ENCODE measurements at regions not wholly inside any gene's neighbourhood (a gene's known extent, or its start where the extent isn't known, plus 50 kb on each side); places are given as distances from the start of the nearest gene placed in this dataset.
"Not testable (repeated sequence)": the region's sequence is repeated elsewhere in the genome, so short reads cannot be mapped to it uniquely, and the experiment has no call there.

DNA sequence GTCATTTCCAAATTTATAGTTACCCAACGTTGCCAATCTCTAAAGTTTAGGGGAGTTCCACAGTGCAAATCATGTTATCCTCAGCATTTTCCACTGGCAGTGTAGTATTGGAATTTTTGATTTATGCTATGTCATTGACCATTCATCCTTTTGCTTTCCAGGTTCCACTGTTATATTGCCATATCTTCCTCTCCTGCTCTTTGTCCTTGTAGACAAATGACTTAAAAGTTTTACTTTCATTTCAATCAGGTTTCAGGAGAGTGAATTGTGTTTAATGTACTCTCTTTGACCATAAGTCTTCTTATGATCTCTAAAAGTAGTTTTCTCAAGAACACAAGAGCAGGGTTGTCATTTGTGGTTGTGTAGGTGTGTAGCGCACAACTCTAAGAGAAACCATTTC is 274.6 kb downstream of the COG6 start:
- no CpG with 5 or more reads among the region's 2 CpGs for WGBS, 2 donors (ENCODE audit: extremely low coverage in 2 of 2, insufficient read length in 2 of 2, insufficient replicate concordance in 1 of 2)
- peaks cover 2 to 14% of the 10 kb centered on the region in 2 donors for H3K9me3 ChIP-seq (replicated peaks in 1 of 2; ENCODE audit: control insufficient read depth in 2 of 2, insufficient read depth in 1 of 2, low read depth in 1 of 2, low read length in 2 of 2)
- H3K4me1 ChIP-seq (ENCODE audit: control insufficient read depth in 2 of 2, insufficient read depth in 1 of 2, low read depth in 1 of 2, low read length in 2 of 2), result no peaks in the 10 kb centered on the region
- H3K4ac ChIP-seq (ENCODE audit: low read length), result no peak overlapping the region
- no peak overlapping the region for H3K27ac ChIP-seq (replicated peaks; ENCODE audit: low read length)
- H3K23ac ChIP-seq (ENCODE audit: low read depth, low read length, poor library complexity), result no peak overlapping the region
- no peak overlapping the region for H3K4me3 ChIP-seq (ENCODE audit: low read length in 2 of 2)
- no peaks in the 10 kb centered on the region for H3K36me3 ChIP-seq (replicated peaks in 1 of 2; ENCODE audit: control insufficient read depth in 2 of 2, insufficient read depth in 2 of 2, low read length in 2 of 2)
- H2BK12ac ChIP-seq (ENCODE audit: low read length), result no peak overlapping the region
- no peaks in the 10 kb centered on the region for H3K79me1 ChIP-seq (ENCODE audit: low read depth, low read length)
- no peak overlapping the region for H4K8ac ChIP-seq (ENCODE audit: low read depth, low read length)
- no peak overlapping the region for H3K14ac ChIP-seq (ENCODE audit: low read length)
- no peak overlapping the region for H3K9ac ChIP-seq (ENCODE audit: low read depth, low read length, poor library complexity)
- no peak overlapping the region for H4K91ac ChIP-seq (ENCODE audit: low read depth, low read length, poor library complexity)
- H3K4me2 ChIP-seq (ENCODE audit: insufficient read depth, low read length, poor library complexity, severe bottlenecking), result no peak overlapping the region
- no peak overlapping the region for H2AFZ ChIP-seq (ENCODE audit: low read length)
- no peak overlapping the region for H2AK5ac ChIP-seq (ENCODE audit: low read depth, low read length)
- H3K18ac ChIP-seq (ENCODE audit: low read length), result no peak overlapping the region
- no peak overlapping the region for H2BK120ac ChIP-seq (ENCODE audit: low read depth, low read length)
- no peak overlapping the region for H2BK5ac ChIP-seq (ENCODE audit: low read length)
- no peaks in the 10 kb centered on the region for H3K27me3 ChIP-seq (ENCODE audit: control insufficient read depth in 3 of 3, insufficient read depth in 3 of 3, low read depth in 1 of 3, low read length in 3 of 3)
- H2BK15ac ChIP-seq (ENCODE audit: low read length), result no peak overlapping the region
- no peak for DNase-seq (ENCODE audit: low spot score)

- Histone ChIP-seq H2BK5ac (ENCODE audit: low read length) (no peak overlapping the region), H2BK15ac (ENCODE audit: low read length) (no peak overlapping the region), H3K23ac (ENCODE audit: low read depth, low read length, poor library complexity) (no peak overlapping the region), H2AK5ac (ENCODE audit: low read depth, low read length) (no peak overlapping the region), H3K27me3 (ENCODE audit: control insufficient read depth in 3 of 3, insufficient read depth in 3 of 3, low read depth in 1 of 3, low read length in 3 of 3) (no peaks in the 10 kb centered on the region), H3K27ac (replicated peaks; ENCODE audit: low read length) (no peak overlapping the region), H3K4ac (ENCODE audit: low read length) (no peak overlapping the region), H3K9ac (ENCODE audit: low read depth, low read length, poor library complexity) (no peak overlapping the region), H3K4me1 (ENCODE audit: control insufficient read depth in 2 of 2, insufficient read depth in 1 of 2, low read depth in 1 of 2, low read length in 2 of 2) (no peaks in the 10 kb centered on the region), H2BK120ac (ENCODE audit: low read depth, low read length) (no peak overlapping the region), H4K8ac (ENCODE audit: low read depth, low read length) (no peak overlapping the region), H3K9me3 (replicated peaks in 1 of 2; ENCODE audit: control insufficient read depth in 2 of 2, insufficient read depth in 1 of 2, low read depth in 1 of 2, low read length in 2 of 2) (peaks cover under 1 to 6% of the 10 kb centered on the region in 2 donors), H3K14ac (ENCODE audit: low read length) (no peak overlapping the region), H2AFZ (ENCODE audit: low read length) (peak overlapping the region; percentile 15), H3K79me1 (ENCODE audit: low read depth, low read length) (no peaks in the 10 kb centered on the region), H3K36me3 (replicated peaks in 1 of 2; ENCODE audit: control insufficient read depth in 2 of 2, insufficient read depth in 2 of 2, low read length in 2 of 2) (no peaks in the 10 kb centered on the region), H3K4me2 (ENCODE audit: insufficient read depth, low read length, poor library complexity, severe bottlenecking) (no peak overlapping the region), H3K18ac (ENCODE audit: low read length) (no peak overlapping the region), H2BK12ac (ENCODE audit: low read length) (no peak overlapping the region), H4K91ac (ENCODE audit: low read depth, low read length, poor library complexity) (no peak overlapping the region), H3K4me3 (ENCODE audit: low read length in 2 of 2) (no peak overlapping the region)
- no peak for DNase-seq (ENCODE audit: low spot score)
- no CpG with 5 or more reads among the region's 6 CpGs for WGBS, 2 donors (ENCODE audit: extremely low coverage in 2 of 2, insufficient read length in 2 of 2, insufficient replicate concordance in 1 of 2)
Observed at GRCh38 chr13:39930544-39931444, 275.3 kb downstream of the COG6 start.

GRCh38 chr13:39931505-39931904 is 276.0 kb downstream of the COG6 start:
- no peak overlapping the region for H3K9ac ChIP-seq (ENCODE audit: low read depth, low read length, poor library complexity)
- H3K79me1 ChIP-seq (ENCODE audit: low read depth, low read length), result no peaks in the 10 kb centered on the region
- H2AFZ ChIP-seq (ENCODE audit: low read length), result peak overlapping the region; percentile 15
- WGBS, 2 donors (ENCODE audit: extremely low coverage in 2 of 2, insufficient read length in 2 of 2, insufficient replicate concordance in 1 of 2), result no CpG with 5 or more reads among the region's 2 CpGs
- no peaks in the 10 kb centered on the region for H3K36me3 ChIP-seq (replicated peaks in 1 of 2; ENCODE audit: control insufficient read depth in 2 of 2, insufficient read depth in 2 of 2, low read length in 2 of 2)
- H3K4me2 ChIP-seq (ENCODE audit: insufficient read depth, low read length, poor library complexity, severe bottlenecking), result no peak overlapping the region
- H2BK12ac ChIP-seq (ENCODE audit: low read length), result no peak overlapping the region
- no peak overlapping the region for H3K27ac ChIP-seq (replicated peaks; ENCODE audit: low read length)
- no peak overlapping the region for H3K23ac ChIP-seq (ENCODE audit: low read depth, low read length, poor library complexity)
- H3K27me3 ChIP-seq (ENCODE audit: control insufficient read depth in 3 of 3, insufficient read depth in 3 of 3, low read depth in 1 of 3, low read length in 3 of 3), result no peaks in the 10 kb centered on the region
- H3K4ac ChIP-seq (ENCODE audit: low read length), result no peak overlapping the region
- no peak overlapping the region for H3K18ac ChIP-seq (ENCODE audit: low read length)
- no peak overlapping the region for H4K8ac ChIP-seq (ENCODE audit: low read depth, low read length)
- H2BK15ac ChIP-seq (ENCODE audit: low read length), result no peak overlapping the region
- no peak overlapping the region for H2BK5ac ChIP-seq (ENCODE audit: low read length)
- no peak overlapping the region for H3K4me3 ChIP-seq (ENCODE audit: low read length in 2 of 2)
- no peak for DNase-seq (ENCODE audit: low spot score)
- no peak overlapping the region for H3K14ac ChIP-seq (ENCODE audit: low read length)
- no peaks in the 10 kb centered on the region for H3K4me1 ChIP-seq (ENCODE audit: control insufficient read depth in 2 of 2, insufficient read depth in 1 of 2, low read depth in 1 of 2, low read length in 2 of 2)
- H3K9me3 ChIP-seq (replicated peaks in 1 of 2; ENCODE audit: control insufficient read depth in 2 of 2, insufficient read depth in 1 of 2, low read depth in 1 of 2, low read length in 2 of 2), result no peaks in the 10 kb centered on the region
- H2AK5ac ChIP-seq (ENCODE audit: low read depth, low read length), result no peak overlapping the region
- no peak overlapping the region for H4K91ac ChIP-seq (ENCODE audit: low read depth, low read length, poor library complexity)
- no peak overlapping the region for H2BK120ac ChIP-seq (ENCODE audit: low read depth, low read length)

DNA sequence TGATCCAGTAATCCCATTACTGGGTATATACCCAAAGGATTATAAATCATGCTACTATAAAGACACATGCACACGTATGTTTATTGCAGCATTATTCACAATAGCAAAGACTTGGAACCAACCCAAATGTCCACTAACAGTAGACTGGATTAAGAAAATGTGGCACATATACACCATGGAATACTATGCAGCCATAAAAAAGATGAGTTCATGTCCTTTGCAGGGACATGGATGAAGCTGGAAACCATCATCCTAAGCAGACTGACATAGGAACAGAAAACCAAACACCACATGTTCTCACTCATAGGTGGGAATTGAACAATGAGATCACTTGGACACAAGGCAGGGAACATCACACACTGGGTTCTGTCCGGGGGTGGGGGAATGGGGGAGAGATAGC is 277.1 kb downstream of the COG6 start:
- WGBS, 2 donors (ENCODE audit: extremely low coverage in 2 of 2, insufficient read length in 2 of 2, insufficient replicate concordance in 1 of 2), result no CpG with 5 or more reads among the region's 2 CpGs
- H2AK5ac ChIP-seq (ENCODE audit: low read depth, low read length); H3K18ac ChIP-seq (ENCODE audit: low read length); H4K8ac ChIP-seq (ENCODE audit: low read depth, low read length); H2BK5ac ChIP-seq (ENCODE audit: low read length); H3K27ac ChIP-seq (replicated peaks; ENCODE audit: low read length); H3K9ac ChIP-seq (ENCODE audit: low read depth, low read length, poor library complexity); H2AFZ ChIP-seq (ENCODE audit: low read length); H4K91ac ChIP-seq (ENCODE audit: low read depth, low read length, poor library complexity); H2BK12ac ChIP-seq (ENCODE audit: low read length); H3K14ac ChIP-seq (ENCODE audit: low read length); H3K9me3 ChIP-seq (replicated peaks in 1 of 2; ENCODE audit: control insufficient read depth in 2 of 2, insufficient read depth in 1 of 2, low read depth in 1 of 2, low read length in 2 of 2); H2BK120ac ChIP-seq (ENCODE audit: low read depth, low read length); H3K79me1 ChIP-seq (ENCODE audit: low read depth, low read length); H3K4me1 ChIP-seq (ENCODE audit: control insufficient read depth in 2 of 2, insufficient read depth in 1 of 2, low read depth in 1 of 2, low read length in 2 of 2); H3K23ac ChIP-seq (ENCODE audit: low read depth, low read length, poor library complexity); H3K4me3 ChIP-seq (ENCODE audit: low read length in 2 of 2); DNase-seq (ENCODE audit: low spot score); H2BK15ac ChIP-seq (ENCODE audit: low read length); H3K4ac ChIP-seq (ENCODE audit: low read length); H3K36me3 ChIP-seq (replicated peaks in 1 of 2; ENCODE audit: control insufficient read depth in 2 of 2, insufficient read depth in 2 of 2, low read length in 2 of 2); H3K27me3 ChIP-seq (ENCODE audit: control insufficient read depth in 3 of 3, insufficient read depth in 3 of 3, low read depth in 1 of 3, low read length in 3 of 3); H3K4me2 ChIP-seq (ENCODE audit: insufficient read depth, low read length, poor library complexity, severe bottlenecking): not testable (repeated sequence)

Data from neuronal stem cell (in vitro differentiated cells).